Left ventricle myocardium superior (tissue), 1 donor: ENCODE measurements at regions not wholly inside any gene's neighbourhood (a gene's known extent, or its start where the extent isn't known, plus 50 kb on each side); places are given as distances from the start of the nearest gene placed in this dataset.

ENCODE experiments used
- ATAC-seq: fragments of 200-7000 bp; cut with Tn5 transposase; one replicate; pipeline ENCODE4 v1.9.1; 2020; ENCODE audit warnings: mild to moderate bottlenecking, moderate library complexity
- DNase-seq: peaks from one replicate; pipeline ENCODE4 v3.0.0-alpha.2; 2020
- intact Hi-C: fragments of 100-400 bp; cut with micrococcal nuclease; formaldehyde crosslinking; loops from one replicate; pipeline ENCODE4 v1.11.0; 2022
- donor health status: DM: no; HTN: yes; CAD: no; lungs with severe emphysema.

GRCh38 chr5:89724379-89725095 lies 685.0 kb downstream of the CETN3 start:
- no peak for ATAC-seq
- no peak for DNase-seq
- intact Hi-C loops = no loop called here

GRCh38 chr5:89723907-89724306 lies 685.6 kb downstream of the CETN3 start:
- ATAC-seq (no peak), DNase-seq (no peak)
- intact Hi-C loops = no loop called here

- ATAC-seq = no peak
- intact Hi-C loops = no loop called here
- DNase-seq = no peak
Measured at GRCh38 chr5:89722538-89722937, 687.0 kb downstream of the CETN3 start.

GRCh38 chr5:89721931-89722330 lies 687.6 kb downstream of the CETN3 start:
- no peak for ATAC-seq

GRCh38 chr5:89721353-89721752 lies 688.2 kb downstream of the CETN3 start:
- intact Hi-C loops = no loop called here
- ATAC-seq = no peak
- no peak for DNase-seq

More at GRCh38 chr5:89721931-89722330, 687.6 kb downstream of the CETN3 start:
- intact Hi-C loops = no loop called here
- no peak for DNase-seq

GRCh38 chr5:89712134-89712700 lies 697.3 kb downstream of the CETN3 start:
- intact Hi-C loops = no loop called here
- DNase-seq (no peak), ATAC-seq (no peak)

GRCh38 chr5:89711526-89711925 lies 698.0 kb downstream of the CETN3 start:
- DNase-seq = no peak
- ATAC-seq = no peak
- intact Hi-C loops = no loop called here

GRCh38 chr5:89710006-89710405 lies 699.5 kb downstream of the CETN3 start:
- ATAC-seq (no peak), DNase-seq (no peak)
- intact Hi-C loops = no loop called here

- no peak for ATAC-seq
- intact Hi-C loops = no loop called here
- DNase-seq = no peak
Measured at GRCh38 chr5:89707891-89708290, 701.7 kb downstream of the CETN3 start.

- DNase-seq = no peak
- intact Hi-C loops = no loop called here
- ATAC-seq = no peak
Measured at GRCh38 chr5:89706731-89707130, 702.8 kb downstream of the CETN3 start.

- DNase-seq = no peak
- intact Hi-C loops = no loop called here
- ATAC-seq = no peak
Measured at GRCh38 chr5:89703817-89704216, 705.7 kb downstream of the CETN3 start.

- intact Hi-C loops = no loop called here
- DNase-seq = no peak
- no peak for ATAC-seq
Measured at GRCh38 chr5:89698028-89698427, 711.5 kb downstream of the CETN3 start.

- ATAC-seq (no peak), DNase-seq (no peak)
- intact Hi-C loops = no loop called here
Measured at GRCh38 chr5:89697581-89697980, 712.0 kb downstream of the CETN3 start.

GRCh38 chr5:89695371-89695770 lies 714.2 kb downstream of the CETN3 start:
- DNase-seq = no peak
- intact Hi-C loops = no loop called here

GRCh38 chr5:89694026-89694550 lies 715.5 kb downstream of the CETN3 start:
- intact Hi-C loops = no loop called here
- no peak for DNase-seq

More at GRCh38 chr5:89695371-89695770, 714.2 kb downstream of the CETN3 start:
- ATAC-seq = no peak

GRCh38 chr5:89690331-89690730 lies 719.2 kb downstream of the CETN3 start:
- no peak for DNase-seq
- no peak for ATAC-seq
- intact Hi-C loops = no loop called here

More at GRCh38 chr5:89694026-89694550, 715.5 kb downstream of the CETN3 start:
- no peak for ATAC-seq

- intact Hi-C loops = no loop called here
- DNase-seq (no peak), ATAC-seq (no peak)
Measured at GRCh38 chr5:89686081-89686765, 723.3 kb downstream of the CETN3 start.

- DNase-seq = no peak
- intact Hi-C loops = no loop called here
- ATAC-seq = no peak
Measured at GRCh38 chr5:89676634-89677033, 732.9 kb downstream of the CETN3 start.

GRCh38 chr5:89673019-89673418 lies 736.5 kb downstream of the CETN3 start:
- DNase-seq (no peak), ATAC-seq (no peak)
- intact Hi-C loops = no loop called here

- intact Hi-C loops = no loop called here
- DNase-seq (no peak), ATAC-seq (no peak)
Measured at GRCh38 chr5:89668821-89669220, 740.7 kb downstream of the CETN3 start.
